Daoy (cell line): ENCODE measurements at regions not wholly inside any gene's neighbourhood (a gene's known extent, or its start where the extent isn't known, plus 50 kb on each side); places are given as distances from the start of the nearest gene placed in this dataset.
"Not testable (repeated sequence)": the region's sequence is repeated elsewhere in the genome, so short reads cannot be mapped to it uniquely, and the experiment has no call there.

Source experiments
- DNase-seq: peaks from one replicate; pipeline ENCODE4 v3.0.0-alpha.2; 2015; ENCODE audit warnings: low read depth

DNA sequence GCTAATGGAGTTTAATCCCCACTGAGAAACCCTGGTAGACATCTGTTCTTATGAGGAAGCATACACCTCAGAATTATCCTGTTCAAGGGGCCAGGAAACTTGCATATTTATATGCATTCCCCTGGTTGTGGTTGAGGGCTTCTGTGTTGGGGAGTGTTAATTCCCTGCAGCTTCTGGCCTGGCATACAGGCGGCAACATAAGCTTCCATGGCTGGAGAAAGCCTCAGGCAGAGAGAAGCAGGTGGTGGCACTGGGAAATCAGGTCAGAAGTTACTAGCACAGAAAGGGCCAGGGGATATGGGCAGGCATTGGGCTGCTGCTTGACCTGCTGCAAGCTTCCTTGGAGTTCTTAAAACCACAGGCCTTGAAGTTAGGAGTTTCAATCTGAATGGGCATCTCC is 166.1 kb upstream of the SEMA6A start:
- no peak for DNase-seq

DNA sequence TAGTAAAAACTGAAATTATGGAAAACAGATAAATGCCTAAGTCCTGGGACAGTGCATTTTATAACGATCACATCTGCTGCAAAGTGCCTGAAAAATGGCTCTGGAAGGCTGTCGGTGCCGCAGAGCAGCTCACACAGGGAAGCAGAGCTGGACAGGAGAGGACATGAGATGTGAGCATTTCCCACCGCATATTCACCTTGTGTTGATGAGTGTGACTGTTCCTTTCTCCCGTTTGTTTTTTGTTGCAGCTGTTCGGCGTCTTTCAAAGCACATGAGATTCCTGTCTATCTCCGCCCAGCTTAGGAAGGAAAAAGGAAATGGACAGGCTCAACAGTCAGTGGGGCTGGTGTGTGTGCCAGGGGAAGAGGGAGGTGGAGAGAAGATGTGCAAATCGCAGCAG is 164.9 kb upstream of the SEMA6A start:
- no peak for DNase-seq

DNA sequence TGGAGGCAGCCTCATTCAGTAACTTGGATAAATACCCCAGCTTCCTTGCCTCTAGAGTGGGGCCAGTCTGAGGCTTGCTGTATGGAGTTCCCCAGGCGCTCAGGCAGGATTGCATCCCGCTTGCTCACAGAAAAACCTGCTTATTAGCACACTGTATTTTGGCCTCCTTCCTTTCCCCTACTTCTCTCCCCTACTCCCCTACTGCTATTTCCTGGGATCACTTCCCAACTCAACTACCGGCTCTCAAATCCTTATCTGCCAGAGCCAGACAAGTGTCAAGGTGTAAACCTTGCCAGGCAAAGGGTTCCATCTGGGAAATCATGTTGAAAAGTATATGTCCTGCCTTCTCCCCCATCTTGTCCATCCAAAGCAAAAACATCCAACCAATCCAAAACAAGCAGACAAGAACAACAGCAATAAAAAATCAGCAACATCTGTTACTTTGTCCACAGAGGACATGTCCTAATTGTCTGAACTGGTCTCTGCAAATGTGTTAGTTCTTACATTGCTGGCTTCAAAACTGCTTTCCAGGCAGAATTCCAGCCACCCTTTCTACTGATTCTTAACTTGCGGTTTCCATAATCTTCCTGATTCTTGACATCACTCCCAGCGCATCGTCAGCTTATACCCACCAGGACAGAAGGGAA is 164.1 kb upstream of the SEMA6A start:
- no peak for DNase-seq

- peak; percentile 66 for DNase-seq
Observed at GRCh38 chr5:116738239-116738614, 163.6 kb upstream of the SEMA6A start.

DNA sequence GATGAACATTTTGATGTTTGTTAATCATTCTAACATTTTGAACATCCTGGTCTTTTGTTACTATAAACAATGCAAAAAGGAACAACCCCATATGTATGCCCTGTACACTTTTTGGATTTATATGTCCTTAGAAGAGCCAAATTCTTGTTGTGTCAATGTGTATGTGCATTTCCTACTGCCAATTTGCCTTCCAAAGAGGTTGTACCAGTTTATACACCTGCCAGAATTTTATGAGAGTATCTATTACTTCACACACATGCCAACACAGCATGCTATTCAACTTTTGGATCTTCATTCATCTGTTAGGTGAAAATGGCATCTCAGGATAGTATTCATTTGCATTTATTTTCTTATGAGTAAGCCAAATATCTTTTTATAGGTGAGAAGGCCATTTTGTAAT is 162.0 kb upstream of the SEMA6A start:
- DNase-seq: no peak

GRCh38 chr5:116733991-116734975 is 159.7 kb upstream of the SEMA6A start:
- DNase-seq: no peak

DNA sequence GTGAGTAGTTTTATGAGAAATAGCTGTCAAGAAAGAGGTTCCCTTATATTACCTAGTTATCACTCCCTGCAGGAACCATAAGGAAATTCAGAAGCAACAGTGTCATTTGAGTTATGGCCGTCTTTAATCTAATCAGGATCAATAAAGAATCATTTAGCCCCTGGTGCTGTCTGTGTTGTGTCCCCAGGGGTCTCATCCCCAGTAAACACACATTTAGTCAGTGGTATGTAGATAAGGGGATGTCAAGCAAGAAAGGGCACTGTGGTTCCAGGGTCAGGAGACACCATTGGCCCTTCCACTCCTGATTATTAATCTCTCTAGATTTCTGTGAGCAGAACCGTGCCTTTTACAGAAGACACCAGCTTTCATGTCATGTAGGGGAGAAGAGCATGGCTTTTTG is 158.0 kb upstream of the SEMA6A start:
- no peak for DNase-seq

DNA sequence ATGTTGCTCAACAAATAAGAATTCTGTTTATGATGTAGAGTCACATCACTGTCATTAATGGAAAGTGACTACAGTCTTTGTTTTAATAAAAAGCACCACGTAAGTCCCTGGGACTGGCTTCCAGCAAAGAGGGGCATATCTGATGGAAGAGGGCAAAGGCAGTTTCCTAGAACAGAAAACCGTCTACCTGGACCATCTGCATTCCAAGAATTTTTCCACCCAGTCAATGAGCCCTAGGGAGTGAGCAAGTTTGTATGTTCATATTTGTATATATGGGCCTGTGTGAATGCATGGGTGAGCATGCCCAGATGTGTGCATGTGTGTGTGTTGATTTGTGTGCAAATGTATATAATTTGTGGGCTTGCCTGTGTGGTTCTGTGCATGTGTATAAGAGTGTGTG is 156.8 kb upstream of the SEMA6A start:
- DNase-seq: no peak

GRCh38 chr5:116730706-116731105 is 156.1 kb upstream of the SEMA6A start:
- DNase-seq: no peak

DNA sequence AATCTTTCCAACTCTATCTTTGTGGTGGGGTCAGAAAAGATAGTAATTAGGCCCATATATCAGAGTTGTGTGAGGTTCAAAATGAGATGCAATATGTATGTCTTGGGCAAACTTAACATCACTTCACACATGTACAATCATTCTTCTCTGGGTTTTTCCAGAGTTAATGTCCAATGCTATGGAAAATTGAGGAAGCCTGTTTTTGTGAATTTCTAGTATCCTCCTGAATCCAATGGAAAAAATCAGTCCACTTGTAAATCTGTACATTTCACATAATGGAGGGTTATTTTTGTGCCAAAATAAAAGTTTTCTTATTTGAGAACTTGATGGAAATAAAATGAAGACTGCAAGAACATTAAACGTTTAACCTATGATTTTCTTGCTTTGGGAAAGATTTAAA is 155.6 kb upstream of the SEMA6A start:
- no peak for DNase-seq

- DNase-seq: no peak
Observed at GRCh38 chr5:116727248-116727647, 152.6 kb upstream of the SEMA6A start.

- not testable (repeated sequence) for DNase-seq
Observed at GRCh38 chr5:116726180-116726579, 151.6 kb upstream of the SEMA6A start.

DNA sequence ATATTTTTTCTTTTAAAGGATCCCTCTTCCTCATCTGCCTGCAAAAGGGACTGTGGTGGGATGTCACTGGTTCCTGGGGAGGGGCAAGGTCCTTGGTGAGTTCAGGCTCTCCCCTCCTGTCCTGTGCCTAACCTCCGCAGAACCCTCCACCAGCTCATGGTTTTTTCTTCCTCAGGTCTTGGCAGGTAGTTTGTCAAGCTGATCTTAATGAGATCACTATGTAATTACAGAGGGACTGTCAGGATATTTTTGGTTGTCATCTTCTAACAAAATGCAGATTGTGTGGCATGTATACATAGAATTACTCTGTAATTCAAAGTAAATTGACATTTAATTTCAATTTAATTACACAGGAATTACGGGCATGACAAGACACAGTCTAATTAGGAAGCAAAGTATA is 150.3 kb upstream of the SEMA6A start:
- no peak for DNase-seq

DNA sequence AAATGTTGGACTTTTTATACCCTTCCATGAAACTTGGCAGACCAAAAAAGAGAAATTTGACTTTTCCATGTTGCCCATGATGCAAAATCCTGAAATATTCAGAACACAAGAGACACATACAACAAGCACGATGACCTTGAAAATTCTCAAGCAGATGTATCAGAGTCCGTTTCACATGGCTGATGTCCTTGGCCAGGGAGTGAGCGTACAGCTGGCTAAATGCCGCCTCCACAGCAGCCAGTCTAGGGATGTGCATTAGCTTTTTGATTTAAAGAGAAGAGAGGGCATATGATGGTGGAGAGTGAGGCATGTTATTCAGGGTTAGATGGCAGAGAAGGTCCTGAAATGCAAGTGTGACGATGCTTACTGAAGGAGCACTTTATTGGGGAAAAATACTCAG is 148.0 kb upstream of the SEMA6A start:
- DNase-seq: no peak

GRCh38 chr5:116719106-116719505 is 144.5 kb upstream of the SEMA6A start:
- DNase-seq: no peak

GRCh38 chr5:116718317-116718716 is 143.7 kb upstream of the SEMA6A start:
- DNase-seq: no peak

- no peak for DNase-seq
Observed at GRCh38 chr5:116709082-116709481, 134.5 kb upstream of the SEMA6A start.

GRCh38 chr5:116705121-116705519 is 130.5 kb upstream of the SEMA6A start:
- DNase-seq: not testable (repeated sequence)

DNA sequence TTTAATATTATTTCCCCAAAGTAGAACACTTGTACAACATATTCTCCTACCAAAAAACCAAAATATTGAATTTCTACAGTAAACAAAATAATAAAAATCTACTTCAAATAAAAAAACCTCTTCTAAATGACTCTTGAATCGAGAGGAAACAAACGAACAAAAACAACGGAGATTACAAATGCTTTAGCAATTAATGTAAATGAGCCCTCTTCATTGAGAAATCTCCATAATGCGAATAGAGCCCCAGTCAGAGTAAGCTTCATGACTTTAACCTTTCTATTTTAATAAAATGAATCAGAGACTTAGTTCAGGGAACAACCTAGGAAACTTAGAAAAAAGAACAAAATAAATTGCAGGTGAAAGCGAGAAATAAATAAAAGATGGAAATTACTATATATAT is 129.3 kb upstream of the SEMA6A start:
- no peak for DNase-seq

DNA sequence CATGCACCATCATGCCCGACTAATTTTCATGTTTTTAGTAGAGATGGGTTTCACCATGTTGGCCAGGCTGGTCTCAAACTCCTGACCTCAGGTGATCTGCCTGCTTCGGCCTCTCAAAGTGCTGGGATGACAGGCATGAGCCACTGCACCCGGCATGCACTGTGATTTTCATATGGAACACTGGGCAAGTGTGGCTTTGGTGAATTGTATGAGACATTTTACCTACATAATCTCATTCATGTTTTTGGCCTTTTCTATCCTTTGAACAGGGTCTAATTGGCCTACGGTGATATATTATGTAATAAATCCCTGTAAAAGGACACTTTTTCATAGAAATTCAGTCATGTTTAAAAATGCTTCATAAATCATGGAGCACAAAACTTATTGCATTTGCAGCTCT is 128.7 kb upstream of the SEMA6A start:
- no peak for DNase-seq

GRCh38 chr5:116702776-116703175 is 128.2 kb upstream of the SEMA6A start:
- no peak for DNase-seq

DNA sequence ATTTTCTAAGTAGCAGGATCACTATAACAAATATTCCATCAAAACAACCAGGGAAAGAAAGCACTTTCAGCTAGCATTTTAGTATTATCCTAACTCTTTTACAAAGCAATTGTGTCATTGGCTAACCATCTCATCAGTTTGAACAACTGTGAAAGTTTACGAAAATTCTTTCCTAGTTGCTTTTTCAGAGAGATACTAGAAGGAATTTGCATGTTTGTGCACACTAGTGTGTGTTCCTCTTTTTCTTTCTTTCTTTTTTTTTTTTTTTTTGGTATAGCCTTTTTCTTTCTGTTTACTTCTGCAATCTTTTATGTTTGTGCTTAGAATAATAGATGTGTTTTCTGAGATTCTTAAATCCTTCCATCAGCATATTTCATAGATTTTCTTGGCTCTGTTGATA is 124.7 kb upstream of the SEMA6A start:
- DNase-seq: no peak

DNA sequence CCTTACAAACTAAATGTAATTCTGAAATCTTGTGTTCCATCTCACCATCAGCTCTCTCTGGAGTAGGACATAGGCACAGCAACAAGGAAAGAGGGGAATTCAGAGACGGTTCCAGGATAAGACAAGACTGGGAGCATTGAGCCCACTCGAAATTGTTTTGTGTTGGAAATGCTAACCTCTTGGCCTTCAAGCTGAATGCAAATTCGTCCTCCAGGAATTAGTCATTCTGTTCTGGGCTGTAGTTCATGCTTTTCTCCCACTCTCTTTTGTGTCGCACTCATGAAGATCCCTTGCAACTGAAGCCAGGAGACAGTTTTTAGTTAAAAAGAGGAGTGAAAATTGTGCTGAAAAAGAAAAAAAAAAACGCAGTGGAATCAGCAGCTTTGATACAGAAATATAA is 121.7 kb upstream of the SEMA6A start:
- DNase-seq: no peak
